ENCODE measurements at regions not wholly inside any gene's neighbourhood (a gene's known extent, or its start where the extent isn't known, plus 50 kb on each side); places are given as distances from the start of the nearest gene placed in this dataset.
"Not testable (repeated sequence)": the region's sequence is repeated elsewhere in the genome, so short reads cannot be mapped to it uniquely, and the experiment has no call there.

GRCh38 chr16:88197481-88198456, 185.0 kb upstream of the ZNF469 start:
- Histone ChIP-seq H3K4me1 (peaks cover 0 to 5% (median 1%) of the 10 kb centered on the region in 4 donors), H3K9me3 (no peaks in the 10 kb centered on the region), H3K27ac (no peak overlapping the region), H3K27me3 (no peaks in the 10 kb centered on the region), H3K36me3 (no peaks in the 10 kb centered on the region), H3K4me3 (no peak overlapping the region)
- 84 to 90% (median 88%) methylated on average over 11 to 20 of the region's 20 CpGs for WGBS, 5 donors
- no peak for DNase-seq
- intact Hi-C loops (cut with DNase I; ENCODE audit: low total_unique reads), result loop anchor here (10.0 kb wide), 1 partner anchor 237 kb away; no protein-coding TSS in a partner anchor
- no peak for TF ChIP-seq POLR2A (IDR thresholded peaks at IDR 0.05)

GRCh38 chr16:88198457-88199295, 184.1 kb upstream of the ZNF469 start:
- WGBS, 5 donors, result 80 to 89% (median 85%) methylated on average over 10 to 25 of the region's 26 CpGs
- H3K4me3 ChIP-seq, H3K9me3 ChIP-seq, DNase-seq, H3K27ac ChIP-seq, H3K27me3 ChIP-seq, H3K4me1 ChIP-seq, H3K36me3 ChIP-seq: not testable (repeated sequence)
- intact Hi-C loops (cut with DNase I; ENCODE audit: low total_unique reads), result loop anchor here (10.0 kb wide), 1 partner anchor 236 kb away; no protein-coding TSS in a partner anchor

- WGBS, 5 donors, result 83 to 93% (median 91%) methylated on average over 15 to 24 of the region's 25 CpGs
- not testable (repeated sequence) for H3K36me3 ChIP-seq, DNase-seq, H3K9me3 ChIP-seq, H3K4me1 ChIP-seq, H3K27ac ChIP-seq, H3K4me3 ChIP-seq, H3K27me3 ChIP-seq
- intact Hi-C loops (cut with DNase I; ENCODE audit: low total_unique reads), result loop anchor here (10.0 kb wide), 1 partner anchor 235 kb away; no protein-coding TSS in a partner anchor
These were observed 183.2 kb upstream of the ZNF469 start for GRCh38 chr16:88199296-88200153.

GRCh38 chr16:88200154-88200895, 182.4 kb upstream of the ZNF469 start:
- H3K36me3 ChIP-seq; H3K9me3 ChIP-seq; H3K27ac ChIP-seq; H3K4me1 ChIP-seq; H3K4me3 ChIP-seq; intact Hi-C loops (cut with DNase I; ENCODE audit: low total_unique reads); DNase-seq; H3K27me3 ChIP-seq: not testable (repeated sequence)
- WGBS, 5 donors, result 68 to 81% (median 74%) methylated on average over 18 to 29 of the region's 30 CpGs

GRCh38 chr16:88200896-88201185, 181.9 kb upstream of the ZNF469 start:
- 72 to 83% (median 78%) methylated on average over 10 to 13 of the region's 13 CpGs for WGBS, 5 donors
- TF ChIP-seq POLR2A (IDR thresholded peaks at IDR 0.05) (no peak), EP300 (IDR thresholded peaks at IDR 0.05) (no peak), POLR2AphosphoS5 (IDR thresholded peaks at IDR 0.05) (no peak), CTCF (IDR thresholded peaks at IDR 0.05) (no peak)
- Histone ChIP-seq H3K36me3 (no peaks in the 10 kb centered on the region), H3K4me3 (no peak overlapping the region), H3K4me1 (no peaks in the 10 kb centered on the region), H3K9me3 (no peaks in the 10 kb centered on the region), H3K27me3 (no peaks in the 10 kb centered on the region), H3K27ac (no peak overlapping the region)
- peak in 1 of 2 donors; percentile 12 for DNase-seq
- intact Hi-C loops (cut with DNase I; ENCODE audit: low total_unique reads), result no loop called here

GRCh38 chr16:88201611-88202010, 181.1 kb upstream of the ZNF469 start:
- intact Hi-C loops (cut with DNase I; ENCODE audit: low total_unique reads); H3K27ac ChIP-seq; H3K4me1 ChIP-seq; H3K27me3 ChIP-seq; DNase-seq; H3K9me3 ChIP-seq; H3K36me3 ChIP-seq; H3K4me3 ChIP-seq: not testable (repeated sequence)
- 81 to 88% (median 86%) methylated on average over 7 to 9 of the region's 9 CpGs for WGBS, 5 donors
